ENCODE measurements at regions not wholly inside any gene's neighbourhood (a gene's known extent, or its start where the extent isn't known, plus 50 kb on each side); places are given as distances from the start of the nearest gene placed in this dataset.
"Not testable (repeated sequence)": the region's sequence is repeated elsewhere in the genome, so short reads cannot be mapped to it uniquely, and the experiment has no call there.

GRCh38 chrX:130552444-130553073 lies 150.8 kb downstream of the RBMX2 start:
- no peak for DNase-seq (ENCODE audit: low spot score)

GRCh38 chrX:130555341-130555740 lies 153.6 kb downstream of the RBMX2 start:
- DNase-seq (ENCODE audit: low spot score): no peak

- DNase-seq (ENCODE audit: low spot score): no peak
Measured at GRCh38 chrX:130555757-130556156, 154.0 kb downstream of the RBMX2 start.

- no peak for DNase-seq (ENCODE audit: low spot score)
Measured at GRCh38 chrX:130556951-130557350, 155.2 kb downstream of the RBMX2 start.

GRCh38 chrX:130560544-130560943 lies 158.8 kb downstream of the RBMX2 start:
- DNase-seq (ENCODE audit: low spot score): no peak

GRCh38 chrX:130561930-130562329 lies 160.1 kb downstream of the RBMX2 start:
- DNase-seq (ENCODE audit: low spot score): no peak

- no peak for DNase-seq (ENCODE audit: low spot score)
Measured at GRCh38 chrX:130563476-130563875, 161.7 kb downstream of the RBMX2 start.

GRCh38 chrX:130566028-130566683 lies 164.4 kb downstream of the RBMX2 start:
- DNase-seq (ENCODE audit: low spot score): no peak

- DNase-seq (ENCODE audit: low spot score): not testable (repeated sequence)
Measured at GRCh38 chrX:130573030-130573429, 171.2 kb downstream of the RBMX2 start.

All from activated CD4-positive, alpha-beta T cell treated with anti-CD3 and anti-CD28 coated beads, Interleukin-2, Interleukin-4, amounts not matched to agents 100 ng/mL and 50 ng/mL, durations not matched to agents 16 hours and 8 hours (primary cell).